GM12892 (cell line): ENCODE measurements at regions not wholly inside any gene's neighbourhood (a gene's known extent, or its start where the extent isn't known, plus 50 kb on each side); places are given as distances from the start of the nearest gene placed in this dataset.

Source experiments
- POLR2A ChIP-seq: IDR thresholded peaks from 2 replicates; pipeline ENCODE4 v1.6.1; 2011; ENCODE audit warnings: low read depth, low read length, control low read depth
- TAF1 ChIP-seq: IDR thresholded peaks from 2 replicates; pipeline ENCODE4 v1.6.1; 2011; ENCODE audit warnings: low read depth, mild to moderate bottlenecking, control low read depth, low read length, borderline replicate concordance

- TF ChIP-seq POLR2A (no peak), TAF1 (no peak)
Observed at GRCh38 chr2:2413525-2413924, 82.5 kb upstream of the MYT1L start.
